GM18868 (cell line): ENCODE measurements at regions not wholly inside any gene's neighbourhood (a gene's known extent, or its start where the extent isn't known, plus 50 kb on each side); places are given as distances from the start of the nearest gene placed in this dataset.

Source experiments
- ATAC-seq: cut with Tn5 transposase; IDR thresholded peaks from one replicate; pipeline ENCODE4 v1.9.1; 2021; ENCODE audit warnings: mild to moderate bottlenecking, moderate library complexity; ENCODE audit not compliant: unreplicated experiment

GRCh38 chr5:103498800-103499551, 63.6 kb downstream of the NUDT12 start:
- ATAC-seq: no peak

DNA sequence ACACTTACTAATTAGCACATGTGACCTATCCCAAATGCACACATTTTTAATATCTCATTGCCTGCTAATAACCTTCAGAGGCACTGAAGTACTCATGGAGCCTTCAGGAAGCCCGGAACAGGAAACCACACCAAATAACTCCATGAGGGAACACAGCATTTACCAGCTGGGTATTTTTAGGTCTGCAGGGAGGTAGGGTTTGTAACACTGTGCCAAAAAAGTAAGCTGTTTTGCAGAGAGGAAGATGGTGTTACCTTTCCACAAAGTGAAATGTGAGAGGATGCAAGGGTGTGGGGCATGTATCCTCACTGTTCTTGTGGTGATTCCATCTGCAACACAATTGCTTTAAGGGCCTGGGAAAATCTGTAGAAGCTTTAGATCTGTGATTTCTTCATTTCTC, 64.4 kb downstream of the NUDT12 start:
- ATAC-seq: no peak

DNA sequence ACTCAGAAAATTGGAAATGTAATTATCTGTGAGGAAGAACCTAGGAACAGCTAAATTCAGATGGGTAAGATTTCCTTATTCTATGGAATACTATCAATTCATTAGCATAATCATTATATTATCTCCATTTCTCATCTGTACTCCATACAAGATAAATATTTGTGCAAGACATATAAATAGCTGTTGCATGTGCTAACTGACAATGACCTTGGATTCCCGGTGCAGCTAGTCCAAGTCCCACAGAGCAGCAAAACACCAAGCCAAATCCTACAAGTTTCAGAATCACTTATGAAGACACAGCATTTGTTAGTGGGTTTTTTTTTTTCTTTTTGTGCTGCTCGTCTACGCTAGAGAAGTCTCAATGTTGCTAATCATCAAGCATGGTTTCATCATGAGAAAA, 64.8 kb downstream of the NUDT12 start:
- no peak for ATAC-seq

GRCh38 chr5:103490030-103490739, 72.4 kb downstream of the NUDT12 start:
- no peak for ATAC-seq

GRCh38 chr5:103489307-103489706, 73.3 kb downstream of the NUDT12 start:
- ATAC-seq: no peak

DNA sequence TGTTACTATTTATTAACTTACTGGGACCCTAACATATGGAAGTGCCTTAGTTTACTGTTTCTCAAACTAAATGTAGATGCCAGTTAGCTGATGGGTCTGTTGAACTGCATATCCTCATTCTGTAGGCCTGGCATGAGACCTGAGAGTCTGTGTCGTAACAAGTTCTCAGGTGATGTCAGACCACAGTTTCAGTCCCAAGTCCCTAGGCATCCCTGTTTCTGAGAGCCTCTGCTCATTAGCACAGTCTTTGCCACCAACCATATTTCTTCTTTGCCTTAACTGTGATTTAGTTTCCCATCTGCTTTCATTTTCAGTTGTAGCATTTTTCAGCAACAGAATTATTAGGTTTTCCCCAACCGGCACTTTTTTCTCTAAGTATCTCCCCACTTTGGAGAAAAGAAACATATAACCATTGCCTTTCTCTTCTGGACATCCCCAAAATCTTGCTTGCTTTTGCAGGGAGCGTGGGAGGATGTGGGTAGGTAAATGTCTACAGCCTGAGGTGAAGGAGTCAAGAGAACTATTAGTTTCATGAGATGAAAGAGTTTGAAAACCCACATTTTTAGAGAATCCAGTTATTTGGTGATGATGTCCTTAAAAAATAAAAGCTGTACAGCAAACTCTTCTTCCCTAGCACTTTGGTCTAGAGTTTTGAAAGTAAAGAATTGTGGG, 74.6 kb downstream of the NUDT12 start:
- peak; percentile 81 for ATAC-seq

- ATAC-seq: no peak
These were observed 75.4 kb downstream of the NUDT12 start for GRCh38 chr5:103487218-103487617.

DNA sequence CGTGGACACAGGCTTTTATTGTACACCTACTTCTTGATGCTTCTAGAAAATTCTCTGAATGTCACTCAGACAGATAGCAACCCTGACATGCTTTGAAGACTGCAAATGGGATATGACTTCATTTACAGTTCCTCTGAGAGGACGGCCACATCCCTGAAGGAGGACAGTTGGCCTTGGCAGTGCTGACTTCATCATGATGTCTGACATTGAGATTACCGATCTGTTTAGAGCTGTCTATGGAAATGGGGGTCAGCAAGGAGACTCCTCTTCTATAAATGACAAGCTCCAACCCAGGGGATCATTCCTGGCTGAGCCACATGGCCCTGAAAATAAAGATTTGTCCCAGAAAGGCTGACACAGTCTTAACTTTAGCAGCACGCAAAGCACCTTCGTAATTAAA, 75.8 kb downstream of the NUDT12 start:
- no peak for ATAC-seq

- ATAC-seq: no peak
These were observed 82.3 kb downstream of the NUDT12 start for GRCh38 chr5:103480246-103480645.

GRCh38 chr5:103477678-103478077, 84.9 kb downstream of the NUDT12 start:
- no peak for ATAC-seq

DNA sequence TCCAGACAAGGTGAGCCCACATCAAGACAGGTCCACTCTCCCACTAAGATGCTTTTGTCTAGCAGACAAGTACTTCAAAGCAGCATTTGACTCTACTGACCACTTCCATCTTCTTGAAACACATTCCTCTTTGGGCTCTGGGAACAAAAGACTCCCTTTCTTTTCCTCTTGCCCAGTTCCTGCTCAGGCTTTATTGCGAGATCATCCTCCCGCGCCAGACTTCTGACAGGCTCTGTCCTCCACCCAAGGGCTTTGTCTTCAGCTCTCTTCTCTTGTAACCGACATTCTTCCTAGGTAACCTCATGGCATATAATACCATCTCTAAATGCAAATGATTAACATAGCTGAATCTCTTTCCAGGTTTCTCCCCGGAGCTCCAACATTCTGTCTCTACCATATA, 85.8 kb downstream of the NUDT12 start:
- no peak for ATAC-seq

DNA sequence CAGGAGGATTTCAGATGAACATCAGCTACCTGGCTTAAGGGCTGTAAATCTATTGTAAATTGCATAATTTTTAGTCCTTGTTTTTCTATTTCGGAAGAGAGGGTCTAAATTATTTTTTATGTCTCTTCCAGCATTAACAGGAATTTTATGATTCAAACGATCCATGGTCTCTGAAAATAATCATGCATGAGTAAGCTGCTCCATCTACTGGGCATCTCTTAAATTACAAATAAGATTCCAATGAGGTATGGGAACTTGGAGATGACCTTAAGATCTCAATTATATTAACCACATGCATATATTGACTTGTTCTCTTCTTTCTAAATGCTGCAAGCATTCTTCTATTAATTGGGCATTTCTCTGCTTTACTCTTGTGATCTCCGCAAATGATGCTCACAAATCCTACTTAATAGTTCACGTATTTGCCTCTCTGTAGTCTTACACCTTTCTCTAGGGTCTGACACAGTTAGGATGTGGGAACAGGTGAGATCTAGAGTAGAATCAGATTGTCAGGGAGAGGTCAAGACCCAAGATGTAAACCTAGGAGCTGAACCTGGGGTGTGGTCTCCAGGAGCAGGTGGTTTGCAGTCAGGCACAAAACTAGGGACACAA, 86.9 kb downstream of the NUDT12 start:
- ATAC-seq: peak; percentile 74

DNA sequence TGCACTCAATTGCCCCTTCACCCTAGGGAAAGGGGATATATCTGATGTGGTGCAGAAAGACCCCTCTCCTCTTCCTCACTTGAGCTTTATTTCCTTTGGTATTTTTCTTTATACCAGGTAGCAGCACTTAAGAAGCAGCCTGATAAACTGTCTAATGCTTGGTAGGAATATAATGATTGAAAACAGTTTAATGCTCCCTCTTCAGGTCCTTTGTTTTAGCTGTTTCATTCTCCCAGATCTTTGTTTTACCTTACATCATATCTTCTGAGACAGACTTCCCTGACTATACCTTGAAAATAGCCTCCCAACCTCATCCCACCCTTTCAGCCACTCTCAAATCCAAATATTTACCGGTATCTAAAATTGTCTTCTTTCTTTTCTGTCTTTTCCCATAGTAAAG, 87.9 kb downstream of the NUDT12 start:
- ATAC-seq: no peak

DNA sequence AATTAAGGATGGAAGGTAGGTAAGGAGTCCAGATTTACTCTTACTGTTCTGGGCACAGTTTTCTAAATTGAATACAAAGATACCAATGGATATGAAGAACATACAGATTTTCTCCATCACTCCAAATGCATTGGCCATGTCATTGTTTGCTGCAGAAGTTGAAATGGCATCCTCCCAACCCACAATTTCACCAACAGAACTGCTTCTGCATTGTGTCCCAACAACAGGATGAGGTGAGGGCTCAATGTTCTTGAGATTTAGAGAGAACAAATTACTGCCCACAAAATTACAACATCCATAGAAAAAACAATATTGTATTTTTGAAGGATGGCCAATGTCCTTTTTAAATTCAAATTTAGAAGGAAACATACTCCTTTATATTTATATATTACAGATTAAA, 88.9 kb downstream of the NUDT12 start:
- ATAC-seq: no peak

GRCh38 chr5:103472830-103473229, 89.8 kb downstream of the NUDT12 start:
- no peak for ATAC-seq

- no peak for ATAC-seq
These were observed 90.3 kb downstream of the NUDT12 start for GRCh38 chr5:103472265-103472664.

GRCh38 chr5:103469288-103470040, 93.1 kb downstream of the NUDT12 start:
- ATAC-seq: no peak

GRCh38 chr5:103467831-103468230, 94.8 kb downstream of the NUDT12 start:
- ATAC-seq: no peak

DNA sequence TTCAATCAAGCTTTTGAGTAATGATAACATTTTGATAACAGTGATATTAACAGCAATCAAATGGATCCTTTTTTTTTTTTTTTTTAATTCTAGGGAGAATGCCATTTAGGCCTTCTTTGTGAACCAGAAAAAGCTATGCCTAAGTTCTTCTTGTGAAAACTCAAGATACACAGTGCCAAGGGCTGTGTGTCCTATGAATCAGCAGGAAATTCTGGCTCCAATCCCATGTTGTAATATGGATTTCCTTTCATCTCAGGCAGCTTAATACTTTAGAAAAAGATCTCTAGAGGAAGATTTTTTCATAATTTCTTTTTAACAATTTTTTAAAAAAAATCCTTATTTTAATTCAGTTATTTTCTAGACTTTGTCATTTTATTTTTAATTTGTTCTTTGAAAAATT, 96.1 kb downstream of the NUDT12 start:
- no peak for ATAC-seq

GRCh38 chr5:103465891-103466290, 96.7 kb downstream of the NUDT12 start:
- no peak for ATAC-seq
